GM12891 (cell line): ENCODE measurements at regions not wholly inside any gene's neighbourhood (a gene's known extent, or its start where the extent isn't known, plus 50 kb on each side); places are given as distances from the start of the nearest gene placed in this dataset.

Experiments used
- PAX5 ChIP-seq: IDR thresholded peaks from 2 replicates; pipeline ENCODE4 v1.6.1; 2011; ENCODE audit warnings: low read length, moderate library complexity, mild to moderate bottlenecking; ENCODE audit not compliant: insufficient read depth, severe bottlenecking
- POLR2A ChIP-seq: IDR thresholded peaks from 2 replicates; pipeline ENCODE4 v1.6.1; 2011; ENCODE audit warnings: low read depth, low read length, control low read depth
- POLR2AphosphoS5 ChIP-seq: IDR thresholded peaks from 2 replicates; pipeline ENCODE4 v1.6.1; 2011; ENCODE audit warnings: low read depth, low read length, control low read depth
- POU2F2 ChIP-seq: IDR thresholded peaks from 2 replicates; pipeline ENCODE4 v1.6.1; 2011; ENCODE audit warnings: low read depth, mild to moderate bottlenecking, control low read depth, low read length, moderate library complexity

- TF ChIP-seq POU2F2 (no peak), POLR2AphosphoS5 (no peak), PAX5 (no peak), POLR2A (no peak)
Observed at GRCh38 chr2:164369366-164369765, 251.9 kb downstream of the GRB14 start.
